LoVo (cell line): ENCODE measurements at regions not wholly inside any gene's neighbourhood (a gene's known extent, or its start where the extent isn't known, plus 50 kb on each side); places are given as distances from the start of the nearest gene placed in this dataset.
"Not testable (repeated sequence)": the region's sequence is repeated elsewhere in the genome, so short reads cannot be mapped to it uniquely, and the experiment has no call there.

Experiments used
- DNase-seq: peaks from one replicate; pipeline ENCODE4 v3.0.0-alpha.2; 2016; ENCODE audit warnings: low spot score

DNA sequence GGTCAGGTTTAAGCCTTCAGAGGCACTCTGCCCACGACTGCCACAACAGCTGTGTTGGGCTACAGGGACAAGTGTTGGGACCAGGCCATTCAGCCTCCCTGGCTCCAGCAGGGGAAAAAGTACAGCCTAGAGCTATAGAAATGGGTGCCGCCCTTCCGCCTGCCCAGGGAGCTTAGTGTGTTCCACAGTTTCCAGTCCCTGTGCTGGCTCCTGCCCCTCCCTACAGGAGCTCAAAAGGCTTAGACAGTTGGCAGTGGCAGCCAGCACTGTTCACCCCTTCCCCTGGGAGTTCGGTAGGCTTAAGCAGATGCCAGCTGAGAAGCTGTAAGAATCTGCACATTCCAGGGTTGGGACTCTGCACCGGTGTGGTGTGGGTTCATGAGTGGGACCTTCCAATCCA is 408.2 kb upstream of the INTU start:
- DNase-seq = no peak

DNA sequence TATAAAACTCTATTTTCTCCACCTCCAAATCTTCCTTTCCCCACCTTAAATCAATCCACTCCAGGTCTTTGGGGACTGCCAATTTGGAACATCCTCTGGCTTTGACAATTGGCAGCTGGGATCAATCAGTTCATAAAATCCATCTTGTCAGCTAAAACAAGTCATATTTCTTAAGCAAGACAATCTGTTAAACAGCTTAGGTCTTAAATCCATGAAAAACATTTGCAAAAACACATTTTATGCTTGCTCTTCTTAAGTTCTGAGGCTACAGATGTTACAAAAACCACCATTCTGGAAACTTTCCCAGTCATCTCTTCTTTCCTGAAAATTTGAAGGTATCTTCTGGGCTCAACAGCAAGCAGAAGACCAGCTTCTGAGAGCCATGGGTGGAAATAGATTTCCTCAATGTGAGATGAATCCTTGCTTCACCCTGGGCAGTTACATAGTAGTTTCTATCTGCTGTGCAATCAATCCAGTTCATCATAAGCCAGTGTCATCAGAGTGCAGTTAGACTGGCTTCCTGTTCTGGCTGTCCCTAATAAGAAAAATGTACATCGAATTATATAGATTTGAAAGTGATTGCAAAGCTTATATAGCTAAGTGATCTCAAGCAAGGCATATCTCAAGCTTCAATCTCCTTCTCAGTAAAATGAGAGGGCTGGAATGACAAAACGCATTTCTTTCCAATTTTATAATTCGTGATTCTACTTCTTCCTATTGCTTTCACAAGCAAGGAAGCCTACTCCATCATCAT is 402.7 kb upstream of the INTU start:
- no peak for DNase-seq

DNA sequence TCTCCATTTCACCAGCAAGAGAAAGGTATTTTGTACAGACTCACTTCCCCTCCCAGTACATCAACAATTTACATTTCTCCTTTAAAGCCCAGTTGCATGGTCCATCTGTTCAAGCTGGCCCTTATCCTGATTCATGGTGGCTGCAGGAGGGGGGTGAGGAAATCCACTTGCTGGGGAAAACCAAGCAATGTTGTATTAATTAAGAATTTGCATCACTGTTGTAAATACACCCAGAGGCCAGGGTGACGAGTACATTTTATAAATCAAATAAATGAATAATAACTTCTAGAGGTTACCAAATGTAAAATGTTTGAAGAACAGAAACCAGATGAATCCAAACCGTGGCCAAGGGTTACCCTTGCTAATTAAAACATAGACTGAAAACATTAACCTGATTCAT is 395.9 kb upstream of the INTU start:
- no peak for DNase-seq

DNA sequence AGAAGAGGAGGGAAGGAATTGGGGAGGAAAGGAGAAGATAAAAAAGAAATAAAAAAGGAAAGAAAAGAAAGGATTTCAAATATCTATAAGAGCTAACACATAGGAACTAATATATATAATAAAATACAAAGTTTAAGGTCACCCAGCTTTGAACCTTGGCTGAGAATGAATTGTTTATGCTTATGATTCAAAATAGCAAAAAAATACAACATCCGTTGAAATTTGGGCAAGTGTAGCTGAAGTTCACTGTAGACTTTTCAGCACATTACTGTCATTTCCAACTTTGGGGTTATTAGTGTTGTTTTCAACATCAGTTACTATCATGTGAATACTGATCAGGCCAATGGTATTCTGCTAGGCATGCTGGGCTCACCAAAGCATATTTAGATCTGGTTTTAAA is 395.2 kb upstream of the INTU start:
- DNase-seq = no peak

DNA sequence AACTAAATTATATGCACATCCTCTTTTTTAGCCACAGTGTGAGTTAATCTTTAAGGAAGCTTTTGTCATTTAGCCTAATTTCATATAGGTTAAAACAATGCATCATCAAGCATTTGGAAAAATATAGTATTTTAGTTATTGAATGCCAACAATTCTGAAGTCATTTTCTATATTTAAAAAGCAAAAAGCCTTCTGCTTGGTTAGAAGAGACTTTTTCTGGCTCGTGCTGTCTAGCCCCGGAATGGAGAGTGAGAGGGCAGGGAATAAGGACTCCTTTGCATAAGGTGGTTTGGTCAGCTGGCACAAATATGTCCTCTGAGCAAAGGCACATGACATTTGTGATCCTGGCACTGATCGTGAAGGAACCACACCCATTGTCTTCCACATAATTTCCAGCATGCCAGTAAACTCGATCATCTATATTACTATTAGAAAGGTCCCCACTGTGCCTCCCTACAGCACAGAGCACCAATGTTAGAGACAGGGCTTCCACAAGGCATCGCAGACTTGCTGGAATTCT is 393.7 kb upstream of the INTU start:
- DNase-seq = no peak

DNA sequence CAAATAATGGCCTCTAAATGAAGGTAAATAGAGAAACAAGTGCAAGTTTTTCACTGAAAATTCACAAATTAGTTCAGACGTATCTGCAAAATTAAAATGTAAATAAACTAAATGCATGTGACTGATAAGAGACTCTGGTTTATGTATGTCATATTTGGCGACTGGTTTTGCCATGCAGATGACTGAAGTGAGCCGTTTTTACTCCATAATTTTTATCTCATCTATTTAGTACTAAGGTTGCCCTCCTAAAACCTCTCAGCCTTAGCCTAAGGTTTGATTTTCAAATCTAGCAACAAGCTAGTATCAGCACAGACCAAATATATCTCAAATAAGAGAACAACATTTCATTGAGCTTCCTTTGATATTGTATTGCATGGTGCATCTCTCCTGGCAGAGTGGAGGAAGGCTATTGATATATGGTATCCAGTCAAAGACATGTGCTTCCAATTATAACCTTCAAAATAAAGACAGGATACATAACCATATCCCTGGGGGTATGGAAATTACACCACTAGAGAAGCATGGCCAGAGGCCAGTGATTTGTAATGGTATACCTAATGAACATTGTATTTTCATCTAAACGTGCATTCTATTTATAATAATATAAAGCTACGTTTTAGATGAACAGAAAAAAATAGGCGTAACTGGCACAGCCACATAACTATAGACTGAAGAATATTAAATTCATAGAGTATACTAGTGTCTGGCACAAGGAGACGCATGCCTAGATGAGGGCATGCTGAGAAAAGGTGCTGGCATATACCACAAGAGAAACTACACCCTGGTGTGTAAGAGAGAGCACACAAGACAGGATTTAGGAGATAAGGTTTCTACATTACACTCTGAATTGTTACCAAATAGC is 392.6 kb upstream of the INTU start:
- no peak for DNase-seq

DNA sequence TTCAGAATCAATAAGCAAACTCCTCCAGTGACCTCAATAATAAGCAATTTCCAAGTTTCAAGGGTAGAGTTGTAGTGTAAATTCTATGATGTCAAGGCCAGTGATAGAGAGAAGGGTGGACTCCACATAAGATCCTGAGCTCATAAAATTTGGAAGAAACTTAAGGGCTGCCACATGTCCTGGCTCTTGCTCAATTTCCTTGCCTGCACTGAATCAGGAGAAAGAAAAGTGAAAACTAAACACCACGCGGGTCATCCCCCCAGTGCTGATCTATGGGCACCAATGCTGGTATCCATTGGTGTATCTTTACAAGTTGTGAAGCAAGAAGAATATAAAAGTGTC is 392.0 kb upstream of the INTU start:
- no peak for DNase-seq

DNA sequence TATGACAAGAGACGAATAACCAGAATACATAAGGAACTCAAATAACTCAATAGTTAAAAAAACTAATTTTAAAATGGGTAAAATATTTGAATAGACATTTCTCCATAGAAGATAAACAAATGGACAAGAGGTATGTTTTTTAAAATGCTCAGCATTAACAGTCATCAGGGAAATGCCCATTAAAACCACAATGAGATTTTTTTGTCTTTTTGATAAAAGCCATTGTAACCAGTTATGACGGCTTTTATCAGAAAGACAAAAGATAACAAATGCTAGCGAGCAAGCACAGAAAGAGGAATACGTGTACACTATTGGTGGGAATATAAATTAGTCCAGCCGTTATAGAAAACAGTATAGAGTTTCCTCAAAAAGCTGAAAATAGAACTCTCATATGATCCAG is 388.2 kb upstream of the INTU start:
- no peak for DNase-seq

DNA sequence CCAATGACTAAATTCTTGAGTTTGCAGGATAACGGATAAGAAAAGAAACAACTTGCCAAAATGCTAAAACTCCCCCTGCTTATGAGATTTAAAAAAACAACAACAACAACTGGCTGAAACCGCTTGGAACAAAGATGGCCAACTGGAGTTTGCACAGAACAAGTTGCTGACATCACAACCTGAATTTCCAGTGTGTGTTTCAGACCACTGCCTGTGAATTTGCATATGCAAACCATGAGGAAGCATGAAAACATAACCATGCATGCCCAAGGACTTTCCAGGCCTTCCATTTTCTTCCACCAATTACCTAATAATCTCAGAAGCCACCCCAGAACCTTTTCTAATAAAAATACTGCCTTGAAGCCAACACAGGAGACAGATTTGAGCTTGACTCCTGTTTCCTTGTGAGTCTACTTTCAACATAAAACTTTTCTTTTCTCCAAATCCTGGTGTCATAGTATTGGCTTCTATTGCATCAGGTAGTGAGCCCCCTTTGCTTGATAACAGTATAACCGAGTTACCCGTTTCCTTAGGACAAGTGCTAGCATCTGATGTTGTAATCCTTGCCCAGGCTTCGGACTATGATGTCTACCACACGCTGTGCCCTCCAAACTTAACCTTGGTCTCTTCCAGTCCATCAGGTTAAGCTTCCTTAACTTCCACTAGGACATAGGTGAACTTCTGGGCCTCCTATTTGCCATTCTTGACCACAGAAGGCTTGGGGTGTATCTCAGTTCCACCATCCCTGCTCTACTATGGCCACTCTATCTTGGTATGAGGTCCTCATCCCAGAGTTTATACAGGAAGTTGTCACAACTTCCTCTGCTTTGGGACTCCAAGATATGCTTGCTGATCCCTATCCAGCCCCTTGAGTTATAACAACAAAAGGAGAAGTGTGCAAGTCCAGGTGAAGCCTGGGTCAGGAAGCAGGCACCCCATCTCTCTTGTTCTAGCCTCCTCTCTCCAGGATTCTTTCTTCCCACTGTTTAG is 385.5 kb upstream of the INTU start:
- DNase-seq = no peak

DNA sequence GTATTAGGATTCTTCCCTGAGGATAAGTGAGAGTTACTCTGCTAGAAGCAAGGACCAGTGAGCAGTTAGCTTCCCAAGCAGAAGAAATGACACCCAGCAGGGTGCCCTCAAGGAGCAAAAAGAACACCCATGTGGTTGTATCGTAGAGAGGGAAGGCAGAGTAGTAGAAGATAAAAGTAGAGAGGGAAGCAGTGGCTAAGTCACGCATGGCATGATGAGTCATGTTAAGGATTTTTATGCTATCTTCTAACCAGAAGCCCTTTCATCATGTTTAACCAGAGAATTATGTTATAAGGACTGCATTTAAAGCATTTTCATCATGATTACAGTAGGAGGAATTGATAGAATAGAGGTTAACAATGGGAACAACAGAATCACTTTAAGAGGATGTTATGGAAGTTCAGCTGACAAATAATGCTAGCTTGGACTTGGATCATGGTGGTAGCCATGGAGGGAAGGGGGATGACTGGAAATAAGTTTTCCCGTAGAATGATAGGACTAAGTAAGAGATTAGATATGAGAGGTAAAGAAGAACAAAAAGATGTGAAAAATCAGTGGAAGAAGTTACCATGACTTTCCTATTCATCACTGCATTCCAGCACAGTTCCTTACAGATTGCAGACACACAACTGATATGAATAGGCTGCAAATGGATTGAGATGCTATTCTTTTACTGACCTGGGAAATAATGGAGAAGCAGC is 383.5 kb upstream of the INTU start:
- peak; percentile 7 for DNase-seq

DNA sequence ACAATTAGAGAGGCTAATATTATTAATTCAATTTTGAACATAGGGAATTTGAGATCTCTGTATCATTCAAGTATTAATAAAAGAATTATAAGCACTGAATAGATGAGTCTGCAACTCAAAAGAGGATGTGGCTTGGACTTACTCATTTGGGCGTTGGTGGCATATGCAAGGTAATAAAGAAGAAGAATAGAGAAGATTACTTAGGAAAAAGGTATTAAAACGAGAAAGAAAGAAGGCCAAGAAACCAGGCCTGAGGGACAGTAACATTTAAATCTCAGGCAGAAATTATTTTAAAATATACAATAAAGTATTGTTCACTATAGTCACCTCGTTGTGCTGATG is 383.0 kb upstream of the INTU start:
- DNase-seq = no peak

DNA sequence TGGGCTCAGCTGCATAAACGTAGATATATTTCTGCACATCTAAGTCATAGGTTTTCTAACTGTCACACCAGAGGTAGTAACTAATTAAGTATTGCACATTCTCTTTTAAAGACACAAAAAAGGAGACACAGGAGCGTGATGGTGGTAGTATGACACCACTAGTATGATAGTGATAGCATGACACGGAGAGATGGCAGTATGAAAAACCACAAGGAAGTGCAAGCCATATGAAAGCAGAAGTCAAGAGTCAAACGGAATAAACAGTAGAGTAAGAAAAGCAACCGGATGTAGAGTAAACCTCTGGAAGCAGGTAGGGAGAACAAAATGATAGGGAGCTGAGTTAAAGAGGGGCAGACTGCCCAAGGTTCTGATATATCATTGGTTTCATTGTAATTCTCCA is 382.2 kb upstream of the INTU start:
- no peak for DNase-seq

DNA sequence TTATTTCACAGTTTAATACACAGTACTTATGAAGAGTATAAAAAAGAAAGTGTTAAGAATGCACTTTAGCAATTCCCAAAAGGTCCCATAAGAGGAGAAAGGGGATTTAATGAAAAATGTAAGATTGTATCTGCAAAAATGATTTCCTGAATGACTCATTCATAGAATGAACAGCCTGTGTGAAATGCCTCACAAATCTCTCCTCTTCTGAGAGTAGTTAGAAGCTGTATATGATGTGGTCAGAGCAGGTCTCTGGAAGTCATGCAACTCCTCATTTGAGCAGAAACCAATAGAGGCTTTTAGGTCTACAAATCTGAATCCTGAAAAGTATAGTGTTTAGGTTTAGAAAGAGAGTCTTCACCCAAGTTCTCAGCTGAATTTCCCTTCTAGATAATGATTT is 381.3 kb upstream of the INTU start:
- DNase-seq = no peak

DNA sequence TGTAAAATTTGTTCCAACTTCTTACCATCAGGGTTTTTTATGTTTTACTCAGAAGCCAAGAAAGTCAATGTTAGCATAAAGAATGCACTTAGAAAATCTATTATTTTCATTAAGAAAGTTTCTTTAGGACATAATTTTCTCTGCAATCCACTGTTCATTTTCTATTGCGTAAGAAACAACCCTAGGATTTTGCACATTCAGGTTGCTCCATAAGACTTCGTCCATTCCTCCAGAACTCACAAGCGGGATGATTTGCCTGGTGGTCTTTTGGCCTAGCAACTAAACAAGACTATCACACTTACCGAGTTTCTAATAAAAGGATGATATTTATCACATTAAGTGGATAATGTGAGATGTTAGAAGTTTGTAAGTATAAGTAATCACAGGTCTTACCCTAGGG is 376.3 kb upstream of the INTU start:
- DNase-seq = no peak

DNA sequence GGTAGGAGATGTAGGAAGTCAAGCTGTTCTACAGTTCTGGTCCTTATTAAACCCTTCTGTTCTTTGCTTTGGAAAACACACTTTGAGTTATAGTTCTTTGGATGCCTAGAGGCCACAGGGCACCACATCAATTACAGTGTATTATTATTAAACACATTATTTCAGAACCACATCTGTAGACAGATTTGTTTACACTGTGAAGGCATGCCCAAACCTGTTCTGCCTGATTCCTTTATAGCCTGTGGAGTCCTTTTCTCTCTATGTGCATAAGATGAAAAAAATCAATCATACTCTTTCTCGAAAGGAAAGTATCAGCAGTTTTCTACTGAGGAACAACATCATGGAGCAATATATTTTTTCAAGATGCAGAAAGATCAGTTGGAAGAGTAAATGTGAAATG is 371.3 kb upstream of the INTU start:
- DNase-seq = peak; percentile 13

DNA sequence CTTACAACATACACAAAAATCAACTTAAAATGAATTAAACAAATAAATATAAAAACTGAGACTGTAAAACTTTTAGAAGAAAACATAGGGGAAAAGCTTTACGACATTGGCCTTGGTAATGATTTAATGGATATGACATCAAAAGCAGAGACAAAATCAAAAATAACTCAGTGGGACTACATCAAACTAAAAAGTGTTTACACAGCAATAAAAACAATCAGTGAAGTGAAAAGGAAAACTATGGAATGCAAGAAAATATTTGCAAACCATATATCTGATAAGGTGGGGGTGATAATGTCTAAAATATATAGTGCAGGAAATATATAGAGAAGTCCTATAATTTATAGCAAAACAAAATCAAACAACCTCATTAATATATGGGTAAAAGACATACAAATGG is 364.4 kb upstream of the INTU start:
- no peak for DNase-seq

DNA sequence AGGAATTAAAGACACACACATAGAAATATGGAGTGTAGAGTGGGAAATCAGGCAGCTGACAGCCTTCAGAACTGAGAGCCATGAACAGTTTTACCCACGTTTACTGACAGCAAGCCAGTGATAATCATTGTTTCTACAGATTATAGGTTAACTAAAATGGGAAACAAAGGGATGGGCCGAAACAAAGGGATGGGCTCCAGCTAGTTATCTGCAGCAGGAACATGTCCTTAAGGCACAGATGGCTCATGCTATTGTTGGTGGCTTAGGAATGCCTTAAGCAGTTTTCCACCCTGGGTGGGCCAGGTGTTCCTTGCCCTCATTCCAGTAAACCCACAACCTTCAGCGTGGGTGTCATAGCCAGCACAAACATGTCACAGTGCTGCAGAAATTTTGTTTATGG is 355.7 kb upstream of the INTU start:
- not testable (repeated sequence) for DNase-seq

DNA sequence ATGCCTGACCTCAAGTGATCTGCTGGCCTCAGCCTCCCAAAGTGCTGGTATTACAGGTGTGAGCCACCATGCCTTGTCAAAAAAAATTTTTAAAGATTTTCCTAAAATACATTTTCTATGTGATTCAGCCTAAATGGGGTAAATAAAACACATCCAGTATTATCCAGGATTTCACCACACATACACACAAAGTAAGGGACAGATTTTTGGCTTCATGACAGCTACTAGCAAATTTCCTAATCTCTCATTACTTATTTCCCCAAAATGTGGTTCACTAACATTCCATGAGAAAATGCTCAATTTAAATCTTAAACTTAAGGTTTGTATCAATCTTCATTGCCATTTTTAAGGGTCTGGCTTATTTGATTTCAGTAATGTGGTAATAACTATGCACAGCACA is 348.5 kb upstream of the INTU start:
- DNase-seq = no peak

DNA sequence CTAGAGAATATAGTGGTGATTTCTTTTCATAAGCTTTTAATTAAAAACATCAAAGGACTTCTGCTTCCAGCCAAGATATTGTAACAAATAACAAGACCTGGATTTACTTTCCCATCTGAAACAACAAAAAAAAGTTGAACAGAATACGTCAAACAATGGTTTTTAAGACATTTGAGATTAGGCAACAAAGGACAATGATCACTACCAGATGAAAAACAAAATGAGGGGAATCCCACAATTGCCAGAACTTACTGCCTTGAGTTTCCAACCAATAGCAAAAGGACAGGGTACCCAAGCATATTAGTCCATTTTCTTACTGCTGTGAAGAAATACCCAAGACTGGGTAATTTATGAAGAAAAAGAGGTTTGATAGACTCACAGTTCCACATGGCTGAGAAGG is 341.4 kb upstream of the INTU start:
- no peak for DNase-seq

DNA sequence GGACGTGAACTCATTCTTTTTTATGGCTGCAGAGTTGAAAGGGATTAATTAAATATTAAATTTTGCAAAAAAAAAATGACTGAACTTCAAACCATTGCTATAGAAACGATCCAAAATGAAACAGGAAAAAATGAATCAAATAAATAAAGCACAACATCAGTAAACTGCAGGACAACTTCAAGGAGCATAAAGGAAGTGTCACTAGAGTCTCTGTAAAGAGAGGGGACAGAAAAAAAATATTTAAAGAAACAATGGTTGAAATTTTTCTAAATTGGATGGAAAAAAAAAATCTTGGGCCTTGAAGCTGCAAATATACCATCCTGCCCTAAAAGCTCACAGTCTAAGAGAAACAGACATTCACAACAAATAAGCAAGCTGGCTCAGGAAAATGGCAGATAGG is 339.3 kb upstream of the INTU start:
- DNase-seq = no peak

DNA sequence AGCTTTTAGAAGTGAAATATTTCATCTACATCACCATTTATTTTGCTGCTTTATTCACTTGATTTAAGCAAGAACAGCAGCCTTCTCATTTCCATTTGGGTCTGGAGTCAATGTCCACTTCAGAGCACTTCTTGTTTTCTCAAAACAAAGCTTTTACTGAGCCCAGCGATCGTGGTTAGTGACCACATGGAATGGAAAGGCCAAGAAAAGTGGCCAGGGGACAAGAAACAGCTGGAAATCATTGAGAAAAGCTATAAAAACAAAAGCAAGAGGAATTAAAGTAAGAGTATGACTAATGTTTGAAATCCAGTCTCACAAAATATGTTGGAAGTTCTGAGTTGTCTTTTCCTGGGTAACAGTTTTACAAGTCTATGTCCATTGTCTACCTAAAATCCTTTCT is 328.4 kb upstream of the INTU start:
- DNase-seq = no peak

DNA sequence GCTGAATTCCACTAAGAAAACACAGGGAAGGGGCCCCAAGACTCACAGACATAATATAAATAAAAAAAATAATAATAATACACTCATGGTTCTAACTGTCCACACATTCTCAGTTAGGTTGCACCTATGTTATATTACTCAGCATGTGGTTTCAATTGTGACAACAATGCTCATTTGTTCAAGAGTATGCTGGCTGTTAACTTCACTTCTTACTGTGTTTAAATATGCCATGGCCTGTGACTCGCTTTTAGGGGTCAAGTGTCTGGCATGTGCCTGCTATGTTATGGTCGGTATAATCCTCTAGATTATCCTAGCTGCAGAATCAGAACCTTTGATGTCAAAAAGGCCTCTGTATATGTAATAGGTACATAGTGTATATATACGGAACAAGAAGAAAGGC is 324.8 kb upstream of the INTU start:
- DNase-seq = no peak
